ENCODE measurements at regions not wholly inside any gene's neighbourhood (a gene's known extent, or its start where the extent isn't known, plus 50 kb on each side); places are given as distances from the start of the nearest gene placed in this dataset.

- no peak for DNase-seq
Observed at GRCh38 chr9:28234133-28234893, 661.0 kb upstream of the C9orf72 start.

- DNase-seq = no peak
Observed at GRCh38 chr9:28234894-28235277, 661.6 kb upstream of the C9orf72 start.

GRCh38 chr9:28249424-28249823, 676.1 kb upstream of the C9orf72 start:
- no peak for DNase-seq

GRCh38 chr9:28255174-28255573, 681.9 kb upstream of the C9orf72 start:
- no peak for DNase-seq

GRCh38 chr9:28260330-28260729, 687.0 kb upstream of the C9orf72 start:
- no peak for DNase-seq

GRCh38 chr9:28264368-28264767, 691.1 kb upstream of the C9orf72 start:
- no peak for DNase-seq

GRCh38 chr9:28267351-28267750, 694.1 kb upstream of the C9orf72 start:
- DNase-seq = no peak

GRCh38 chr9:28270156-28270555, 696.9 kb upstream of the C9orf72 start:
- DNase-seq = no peak

GRCh38 chr9:28272127-28272526, 698.8 kb upstream of the C9orf72 start:
- no peak for DNase-seq

GRCh38 chr9:28287455-28287854, 714.2 kb upstream of the C9orf72 start:
- no peak for DNase-seq

- no peak for DNase-seq
Observed at GRCh38 chr9:28289746-28290145, 716.5 kb upstream of the C9orf72 start.

- DNase-seq = no peak
Observed at GRCh38 chr9:28293369-28294090, 720.2 kb upstream of the C9orf72 start.

GRCh38 chr9:28301281-28301680, 728.0 kb upstream of the C9orf72 start:
- DNase-seq = no peak

- DNase-seq = no peak
Observed at GRCh38 chr9:28317745-28318144, 744.5 kb upstream of the C9orf72 start.

- no peak for DNase-seq
Observed at GRCh38 chr9:28318515-28318914, 745.2 kb upstream of the C9orf72 start.

GRCh38 chr9:28319981-28320380, 746.7 kb upstream of the C9orf72 start:
- DNase-seq = no peak

- no peak for DNase-seq
Observed at GRCh38 chr9:28320616-28321015, 747.3 kb upstream of the C9orf72 start.

GRCh38 chr9:28329323-28329722, 756.0 kb upstream of the C9orf72 start:
- DNase-seq = no peak

- DNase-seq = no peak
Observed at GRCh38 chr9:28332648-28333047, 759.4 kb upstream of the C9orf72 start.

- no peak for DNase-seq
Observed at GRCh38 chr9:28341913-28342312, 768.6 kb upstream of the C9orf72 start.

GRCh38 chr9:28342815-28343338, 769.6 kb upstream of the C9orf72 start:
- DNase-seq = peak in 1 of 2 experiments; percentile 33

- no peak for DNase-seq
Observed at GRCh38 chr9:28363151-28363562, 789.9 kb upstream of the C9orf72 start.

GRCh38 chr9:28365020-28365640, 791.8 kb upstream of the C9orf72 start:
- DNase-seq = no peak

- no peak for DNase-seq
Observed at GRCh38 chr9:28365728-28366127, 792.4 kb upstream of the C9orf72 start.

Measured in NCI-H2081 (cell line).